Liver (tissue), 8 donors: ENCODE measurements at regions not wholly inside any gene's neighbourhood (a gene's known extent, or its start where the extent isn't known, plus 50 kb on each side); places are given as distances from the start of the nearest gene placed in this dataset.

Experiments
- DNase-seq: peaks from one replicate; pipeline ENCODE4 v3.0.0-alpha.2; 2017; ENCODE audit warnings: low spot score
- H3K27ac ChIP-seq, 2 donors: one replicate each; pipeline ENCODE4 v1.7.0; 2013; ENCODE audit warnings: inconsistent platforms in 2 of 2, low read length in 2 of 2, control low read depth in 1 of 2, low read depth in 1 of 2, mild to moderate bottlenecking in 1 of 2
- H3K27me3 ChIP-seq, 4 donors: one replicate each; pipeline versions ENCODE4 v1.6.1 to v1.7.0; 2013; ENCODE audit warnings: low read length in 3 of 4, inconsistent platforms in 1 of 4, mild to moderate bottlenecking in 1 of 4, moderate library complexity in 1 of 4; ENCODE audit not compliant: control insufficient read depth in 4 of 4, insufficient read depth in 4 of 4
- H3K36me3 ChIP-seq, 4 donors: one replicate each; pipeline versions ENCODE4 v1.6.1 to v1.7.0; 2013; ENCODE audit warnings: low read length in 3 of 4, mild to moderate bottlenecking in 3 of 4, low read depth in 1 of 4, moderate library complexity in 1 of 4; ENCODE audit not compliant: control insufficient read depth in 4 of 4, insufficient read depth in 3 of 4
- H3K4me1 ChIP-seq, 4 donors: one replicate each; pipeline versions ENCODE4 v1.6.1 to v1.7.0; 2013; ENCODE audit warnings: low read length in 3 of 4, mild to moderate bottlenecking in 3 of 4, moderate library complexity in 1 of 4; ENCODE audit not compliant: control insufficient read depth in 4 of 4, insufficient read depth in 4 of 4
- H3K4me3 ChIP-seq, 3 donors: one replicate each; pipeline versions ENCODE4 v1.6.1 to v1.7.0; 2013; ENCODE audit warnings: low read length in 3 of 3, control low read depth in 1 of 3, low read depth in 1 of 3, mild to moderate bottlenecking in 1 of 3
- H3K9ac ChIP-seq, 2 donors: one replicate each; pipeline ENCODE4 v1.7.0; 2013; ENCODE audit warnings: low read length in 2 of 2, mild to moderate bottlenecking in 2 of 2, moderate library complexity in 2 of 2, control low read depth in 1 of 2, low read depth in 1 of 2
- H3K9me3 ChIP-seq, 4 donors: one replicate each; pipeline versions ENCODE4 v1.6.1 to v1.7.0; 2013; ENCODE audit warnings: low read length in 3 of 4; ENCODE audit not compliant: control insufficient read depth in 4 of 4
- EGR1 ChIP-seq, 2 donors: IDR thresholded peaks; 2 replicates each; pipeline ENCODE4 v1.6.1; 2016 to 2018; ENCODE audit warnings: antibody characterized with exemption in 2 of 2, low read depth in 2 of 2
- FOXA1 ChIP-seq: IDR thresholded peaks from 2 replicates; pipeline ENCODE4 v1.6.1; 2016; ENCODE audit warnings: antibody characterized with exemption
- FOXA2 ChIP-seq: IDR thresholded peaks from 2 replicates; pipeline ENCODE4 v1.6.1; 2016; ENCODE audit warnings: antibody characterized with exemption
- GABPA ChIP-seq, 2 donors: IDR thresholded peaks in 1 of 2; conservative IDR thresholded peaks in 1 of 2; 2 replicates each; pipeline ENCODE4 v1.6.1; 2016; ENCODE audit warnings: antibody characterized with exemption in 2 of 2, mild to moderate bottlenecking in 1 of 2, moderate library complexity in 1 of 2
- HNF4A ChIP-seq, 2 donors: conservative IDR thresholded peaks; 2 replicates each; pipeline ENCODE4 v1.6.1; 2016; ENCODE audit warnings: antibody characterized with exemption in 2 of 2, mild to moderate bottlenecking in 2 of 2
- HNF4G ChIP-seq: IDR thresholded peaks from 2 replicates; pipeline ENCODE4 v1.6.1; 2016; ENCODE audit warnings: antibody characterized with exemption
- JUND ChIP-seq, 2 donors: IDR thresholded peaks; 2 replicates each; pipeline ENCODE4 v1.6.1; 2016; ENCODE audit warnings: antibody characterized with exemption in 2 of 2
- NR2F2 ChIP-seq: IDR thresholded peaks from 2 replicates; pipeline ENCODE4 v1.6.1; 2016; ENCODE audit warnings: antibody characterized with exemption
- RAD21 ChIP-seq, 2 donors: IDR thresholded peaks; 2 replicates each; pipeline ENCODE4 v1.6.1; 2016; ENCODE audit warnings: antibody characterized with exemption in 2 of 2, mild to moderate bottlenecking in 2 of 2
- RXRA ChIP-seq, 2 donors: IDR thresholded peaks; 2 replicates each; pipeline ENCODE4 v1.6.1; 2017 to 2018; ENCODE audit warnings: antibody characterized with exemption in 2 of 2, mild to moderate bottlenecking in 1 of 2
- SP1 ChIP-seq: IDR thresholded peaks from 2 replicates; pipeline ENCODE4 v1.6.1; 2018; ENCODE audit warnings: antibody characterized with exemption, mild to moderate bottlenecking
- TAF1 ChIP-seq: conservative IDR thresholded peaks from 2 replicates; pipeline ENCODE4 v1.6.1; 2016; ENCODE audit warnings: antibody characterized with exemption, mild to moderate bottlenecking
- WGBS: extraction: QIAGEN DNeasy Blood & Tissue Kit; methylation state at CpG from one replicate; pipeline ENCODE4 v1.1.7; 2013; 5-methylcytosine and 5-hydroxymethylcytosine counted together
- TF ChIP-seq, protein P1 (sequence below): IDR thresholded peaks from 2 replicates; pipeline ENCODE4 v1.6.1; 2016; ENCODE audit warnings: antibody characterized with exemption
- TF ChIP-seq, protein P2 (sequence below): IDR thresholded peaks from 2 replicates; pipeline ENCODE4 v1.6.1; 2016; ENCODE audit warnings: antibody characterized with exemption
- TF ChIP-seq, protein P3 (sequence below): fragments of 150-350 bp; IDR thresholded peaks from 2 replicates; pipeline ENCODE4 v1.5.1; 2017; ENCODE audit warnings: improper control_type of control experiment, low read depth, low read length; ENCODE audit not compliant: missing input control
- TF ChIP-seq, protein P4 (sequence below): IDR thresholded peaks from 2 replicates; pipeline ENCODE4 v1.6.1; 2016; ENCODE audit warnings: antibody characterized with exemption, mild to moderate bottlenecking
- TF ChIP-seq, protein P5 (sequence below): IDR thresholded peaks from 2 replicates; pipeline ENCODE4 v1.6.1; 2016; ENCODE audit warnings: antibody characterized with exemption
- donor health status: healthy.
- donor health status: healthy.
- donor health status: healthy.
- donor health status: healthy.
- donor health status: healthy.

DNA sequence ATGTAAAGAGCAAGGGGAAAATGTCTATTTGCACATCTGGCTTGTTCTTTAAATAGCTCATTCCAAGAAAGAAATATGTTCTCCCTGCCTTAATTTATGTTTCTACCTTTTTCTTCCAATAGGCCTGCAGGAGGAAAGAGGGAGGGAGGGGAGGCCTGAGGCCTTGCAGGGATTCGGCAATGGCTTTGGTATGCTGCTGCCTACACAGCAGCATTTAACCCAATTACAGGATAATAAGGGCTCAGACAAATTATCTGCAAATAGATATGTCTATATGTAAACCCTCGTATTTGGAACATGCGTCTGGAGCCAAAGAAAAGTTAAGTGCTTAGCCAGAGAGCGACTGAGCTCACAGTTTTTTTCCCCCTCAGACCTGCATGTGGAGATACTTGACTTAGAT lies 277.2 kb downstream of the CDC5L start:
- no peak for DNase-seq
- H3K9ac ChIP-seq: no peak overlapping the region
- 97% methylated on average over 4 of the region's 4 CpGs for WGBS
- TF ChIP-seq, protein P1, sequence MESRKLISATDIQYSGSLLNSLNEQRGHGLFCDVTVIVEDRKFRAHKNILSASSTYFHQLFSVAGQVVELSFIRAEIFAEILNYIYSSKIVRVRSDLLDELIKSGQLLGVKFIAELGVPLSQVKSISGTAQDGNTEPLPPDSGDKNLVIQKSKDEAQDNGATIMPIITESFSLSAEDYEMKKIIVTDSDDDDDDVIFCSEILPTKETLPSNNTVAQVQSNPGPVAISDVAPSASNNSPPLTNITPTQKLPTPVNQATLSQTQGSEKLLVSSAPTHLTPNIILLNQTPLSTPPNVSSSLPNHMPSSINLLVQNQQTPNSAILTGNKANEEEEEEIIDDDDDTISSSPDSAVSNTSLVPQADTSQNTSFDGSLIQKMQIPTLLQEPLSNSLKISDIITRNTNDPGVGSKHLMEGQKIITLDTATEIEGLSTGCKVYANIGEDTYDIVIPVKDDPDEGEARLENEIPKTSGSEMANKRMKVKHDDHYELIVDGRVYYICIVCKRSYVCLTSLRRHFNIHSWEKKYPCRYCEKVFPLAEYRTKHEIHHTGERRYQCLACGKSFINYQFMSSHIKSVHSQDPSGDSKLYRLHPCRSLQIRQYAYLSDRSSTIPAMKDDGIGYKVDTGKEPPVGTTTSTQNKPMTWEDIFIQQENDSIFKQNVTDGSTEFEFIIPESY: no peak
- TF ChIP-seq GABPA (IDR thresholded peaks at IDR 0.05 in 1 of 2, conservative IDR thresholded peaks at IDR 0.05 in 1 of 2) (no peak), RAD21 (IDR thresholded peaks at IDR 0.05) (no peak), SP1 (no peak), FOXA1 (no peak), EGR1 (IDR thresholded peaks at IDR 0.05; ENCODE audit: low read depth in 2 of 2) (no peak), NR2F2 (no peak), FOXA2 (no peak), JUND (IDR thresholded peaks at IDR 0.05) (no peak), HNF4A (conservative IDR thresholded peaks at IDR 0.05) (no peak), HNF4G (no peak), RXRA (IDR thresholded peaks at IDR 0.05) (no peak)
- TF ChIP-seq, protein P2, sequence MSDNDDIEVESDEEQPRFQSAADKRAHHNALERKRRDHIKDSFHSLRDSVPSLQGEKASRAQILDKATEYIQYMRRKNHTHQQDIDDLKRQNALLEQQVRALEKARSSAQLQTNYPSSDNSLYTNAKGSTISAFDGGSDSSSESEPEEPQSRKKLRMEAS: no peak
- TF ChIP-seq, protein P3, sequence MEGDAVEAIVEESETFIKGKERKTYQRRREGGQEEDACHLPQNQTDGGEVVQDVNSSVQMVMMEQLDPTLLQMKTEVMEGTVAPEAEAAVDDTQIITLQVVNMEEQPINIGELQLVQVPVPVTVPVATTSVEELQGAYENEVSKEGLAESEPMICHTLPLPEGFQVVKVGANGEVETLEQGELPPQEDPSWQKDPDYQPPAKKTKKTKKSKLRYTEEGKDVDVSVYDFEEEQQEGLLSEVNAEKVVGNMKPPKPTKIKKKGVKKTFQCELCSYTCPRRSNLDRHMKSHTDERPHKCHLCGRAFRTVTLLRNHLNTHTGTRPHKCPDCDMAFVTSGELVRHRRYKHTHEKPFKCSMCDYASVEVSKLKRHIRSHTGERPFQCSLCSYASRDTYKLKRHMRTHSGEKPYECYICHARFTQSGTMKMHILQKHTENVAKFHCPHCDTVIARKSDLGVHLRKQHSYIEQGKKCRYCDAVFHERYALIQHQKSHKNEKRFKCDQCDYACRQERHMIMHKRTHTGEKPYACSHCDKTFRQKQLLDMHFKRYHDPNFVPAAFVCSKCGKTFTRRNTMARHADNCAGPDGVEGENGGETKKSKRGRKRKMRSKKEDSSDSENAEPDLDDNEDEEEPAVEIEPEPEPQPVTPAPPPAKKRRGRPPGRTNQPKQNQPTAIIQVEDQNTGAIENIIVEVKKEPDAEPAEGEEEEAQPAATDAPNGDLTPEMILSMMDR: no peak
- peaks cover 0 to 5% (median 2%) of the 10 kb centered on the region in 4 donors for H3K4me1 ChIP-seq
- H3K27ac ChIP-seq: no peak overlapping the region
- H3K4me3 ChIP-seq: no peak overlapping the region
- H3K9me3 ChIP-seq: no peaks in the 10 kb centered on the region
- no peaks in the 10 kb centered on the region for H3K36me3 ChIP-seq
- H3K27me3 ChIP-seq: no peaks in the 10 kb centered on the region

DNA sequence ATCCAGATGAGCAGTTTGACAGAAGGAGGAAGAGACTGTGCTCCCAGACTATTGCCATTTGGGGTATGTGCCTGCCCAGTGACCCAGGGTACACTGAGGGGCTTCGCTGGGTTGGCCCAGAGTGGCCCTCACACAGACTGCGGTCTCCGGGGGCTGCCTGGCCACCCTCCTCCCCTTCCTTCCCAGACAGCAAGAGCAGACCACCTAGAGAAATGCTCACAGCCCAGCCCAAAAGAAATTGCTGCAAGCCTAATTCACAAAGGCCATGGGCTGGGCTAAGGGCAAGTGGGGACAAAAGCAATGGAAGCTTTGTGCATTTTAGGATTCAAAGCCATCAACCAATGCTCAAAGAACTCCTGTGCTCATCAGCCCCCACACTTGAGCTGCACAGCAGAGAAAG lies 277.6 kb downstream of the CDC5L start:
- no peak overlapping the region for H3K9ac ChIP-seq
- H3K27ac ChIP-seq: no peak overlapping the region
- 96% methylated on average over 3 of the region's 3 CpGs for WGBS
- no peak for TF ChIP-seq SP1
- no peak for TF ChIP-seq TAF1
- TF ChIP-seq GABPA (IDR thresholded peaks at IDR 0.05 in 1 of 2, conservative IDR thresholded peaks at IDR 0.05 in 1 of 2): no peak
- TF ChIP-seq NR2F2: no peak
- TF ChIP-seq, protein P1: no peak
- no peak for TF ChIP-seq RAD21 (IDR thresholded peaks at IDR 0.05)
- TF ChIP-seq, protein P4, sequence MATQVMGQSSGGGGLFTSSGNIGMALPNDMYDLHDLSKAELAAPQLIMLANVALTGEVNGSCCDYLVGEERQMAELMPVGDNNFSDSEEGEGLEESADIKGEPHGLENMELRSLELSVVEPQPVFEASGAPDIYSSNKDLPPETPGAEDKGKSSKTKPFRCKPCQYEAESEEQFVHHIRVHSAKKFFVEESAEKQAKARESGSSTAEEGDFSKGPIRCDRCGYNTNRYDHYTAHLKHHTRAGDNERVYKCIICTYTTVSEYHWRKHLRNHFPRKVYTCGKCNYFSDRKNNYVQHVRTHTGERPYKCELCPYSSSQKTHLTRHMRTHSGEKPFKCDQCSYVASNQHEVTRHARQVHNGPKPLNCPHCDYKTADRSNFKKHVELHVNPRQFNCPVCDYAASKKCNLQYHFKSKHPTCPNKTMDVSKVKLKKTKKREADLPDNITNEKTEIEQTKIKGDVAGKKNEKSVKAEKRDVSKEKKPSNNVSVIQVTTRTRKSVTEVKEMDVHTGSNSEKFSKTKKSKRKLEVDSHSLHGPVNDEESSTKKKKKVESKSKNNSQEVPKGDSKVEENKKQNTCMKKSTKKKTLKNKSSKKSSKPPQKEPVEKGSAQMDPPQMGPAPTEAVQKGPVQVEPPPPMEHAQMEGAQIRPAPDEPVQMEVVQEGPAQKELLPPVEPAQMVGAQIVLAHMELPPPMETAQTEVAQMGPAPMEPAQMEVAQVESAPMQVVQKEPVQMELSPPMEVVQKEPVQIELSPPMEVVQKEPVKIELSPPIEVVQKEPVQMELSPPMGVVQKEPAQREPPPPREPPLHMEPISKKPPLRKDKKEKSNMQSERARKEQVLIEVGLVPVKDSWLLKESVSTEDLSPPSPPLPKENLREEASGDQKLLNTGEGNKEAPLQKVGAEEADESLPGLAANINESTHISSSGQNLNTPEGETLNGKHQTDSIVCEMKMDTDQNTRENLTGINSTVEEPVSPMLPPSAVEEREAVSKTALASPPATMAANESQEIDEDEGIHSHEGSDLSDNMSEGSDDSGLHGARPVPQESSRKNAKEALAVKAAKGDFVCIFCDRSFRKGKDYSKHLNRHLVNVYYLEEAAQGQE: no peak
- no peak for TF ChIP-seq JUND (IDR thresholded peaks at IDR 0.05)
- TF ChIP-seq RXRA (IDR thresholded peaks at IDR 0.05): no peak
- TF ChIP-seq HNF4G: no peak
- TF ChIP-seq, protein P3: no peak
- TF ChIP-seq, protein P5, sequence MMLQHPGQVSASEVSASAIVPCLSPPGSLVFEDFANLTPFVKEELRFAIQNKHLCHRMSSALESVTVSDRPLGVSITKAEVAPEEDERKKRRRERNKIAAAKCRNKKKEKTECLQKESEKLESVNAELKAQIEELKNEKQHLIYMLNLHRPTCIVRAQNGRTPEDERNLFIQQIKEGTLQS: no peak
- no peak for TF ChIP-seq HNF4A (conservative IDR thresholded peaks at IDR 0.05)
- no peak for TF ChIP-seq FOXA1
- no peak for DNase-seq
- H3K9me3 ChIP-seq: no peaks in the 10 kb centered on the region
- no peaks in the 10 kb centered on the region for H3K27me3 ChIP-seq
- peaks cover 0 to 5% (median 2%) of the 10 kb centered on the region in 4 donors for H3K4me1 ChIP-seq
- H3K4me3 ChIP-seq: no peak overlapping the region
- H3K36me3 ChIP-seq: no peaks in the 10 kb centered on the region
